ENCODE measurements at regions not wholly inside any gene's neighbourhood (a gene's known extent, or its start where the extent isn't known, plus 50 kb on each side); places are given as distances from the start of the nearest gene placed in this dataset.
"Not testable (repeated sequence)": the region's sequence is repeated elsewhere in the genome, so short reads cannot be mapped to it uniquely, and the experiment has no call there.

- DNase-seq (ENCODE audit: low read depth in 2 of 2): no peak
Measured at GRCh38 chr4:144799486-144799885, 153.5 kb downstream of the HHIP start.

- no peak for DNase-seq (ENCODE audit: low read depth in 2 of 2)
Measured at GRCh38 chr4:144801731-144802130, 155.8 kb downstream of the HHIP start.

DNA sequence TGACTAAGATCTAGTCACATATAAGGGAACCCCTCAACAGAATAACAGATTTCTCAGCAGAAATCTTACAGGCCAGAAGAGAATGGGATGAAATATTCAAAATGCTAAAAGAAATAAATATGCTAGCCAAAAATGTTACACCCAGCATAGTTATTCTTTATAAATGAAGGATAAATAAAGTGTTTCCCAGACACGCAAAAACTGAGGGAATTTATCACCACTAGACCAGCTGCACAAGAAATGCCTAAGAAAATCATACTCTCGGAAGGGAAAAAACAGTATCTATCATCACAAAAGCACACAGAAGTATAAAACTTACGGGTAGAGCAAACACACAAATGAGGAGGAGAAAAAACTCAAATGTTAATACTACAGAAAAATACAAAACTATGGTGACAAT is 162.1 kb downstream of the HHIP start:
- DNase-seq (ENCODE audit: low read depth in 2 of 2): no peak

GRCh38 chr4:144809056-144809640 is 163.2 kb downstream of the HHIP start:
- DNase-seq (ENCODE audit: low read depth in 2 of 2): no peak

DNA sequence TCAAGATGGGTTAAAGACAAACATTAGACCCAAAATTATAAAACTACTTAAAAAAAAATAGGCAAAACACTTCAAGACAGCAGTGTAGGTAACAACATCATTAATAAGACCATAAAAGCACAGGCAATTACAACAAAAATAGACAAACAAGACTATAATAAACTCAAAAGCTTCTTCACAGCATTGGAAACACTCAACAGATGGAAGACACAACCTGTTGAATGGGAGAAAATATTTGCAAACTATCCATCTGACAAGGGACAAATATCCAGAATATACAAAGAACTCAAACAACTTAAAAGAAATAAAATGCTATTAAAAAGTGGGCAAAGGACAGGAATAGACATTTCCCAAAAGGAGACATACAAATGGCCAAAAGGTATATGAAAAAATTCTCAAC is 170.7 kb downstream of the HHIP start:
- no peak for DNase-seq (ENCODE audit: low read depth in 2 of 2)

DNA sequence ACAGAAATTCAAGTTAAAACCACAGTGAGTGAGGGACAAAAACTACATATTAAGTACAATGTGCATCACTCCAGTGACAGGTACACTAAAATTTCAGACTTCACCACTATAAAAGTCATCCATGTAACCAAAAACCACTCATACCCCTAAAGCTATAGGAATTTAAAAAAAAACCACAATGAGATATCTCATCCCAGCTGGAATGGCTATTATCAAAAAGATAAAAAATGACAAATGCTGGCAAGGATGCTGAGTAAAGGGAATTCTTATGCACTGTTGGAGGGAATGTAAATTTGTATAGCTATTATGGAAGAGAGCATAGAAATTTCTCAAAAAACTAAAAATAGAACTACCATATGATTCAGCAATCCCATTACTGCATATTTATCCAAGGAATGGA is 171.1 kb downstream of the HHIP start:
- no peak for DNase-seq (ENCODE audit: low read depth in 2 of 2)

GRCh38 chr4:144818136-144818535 is 172.2 kb downstream of the HHIP start:
- DNase-seq (ENCODE audit: low read depth in 2 of 2): no peak

DNA sequence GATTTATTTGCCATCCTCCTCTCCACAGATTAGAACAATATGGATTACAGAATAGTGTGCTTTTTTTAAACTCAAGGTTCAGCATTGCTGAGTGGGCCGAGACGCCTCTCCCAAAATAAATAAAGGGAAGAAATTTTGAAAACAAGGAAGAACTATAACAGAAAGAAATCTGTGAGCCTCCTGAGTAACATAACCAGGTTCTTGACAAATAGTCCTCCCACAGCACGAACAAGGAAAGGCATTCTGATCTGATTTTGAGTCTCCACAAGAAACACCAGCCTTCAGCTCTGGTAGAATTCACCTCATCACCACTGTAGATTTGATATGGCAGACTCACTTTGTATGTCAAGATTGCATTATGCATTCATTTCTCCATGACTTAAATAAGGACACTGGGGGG is 173.6 kb downstream of the HHIP start:
- DNase-seq (ENCODE audit: low read depth in 2 of 2): no peak

DNA sequence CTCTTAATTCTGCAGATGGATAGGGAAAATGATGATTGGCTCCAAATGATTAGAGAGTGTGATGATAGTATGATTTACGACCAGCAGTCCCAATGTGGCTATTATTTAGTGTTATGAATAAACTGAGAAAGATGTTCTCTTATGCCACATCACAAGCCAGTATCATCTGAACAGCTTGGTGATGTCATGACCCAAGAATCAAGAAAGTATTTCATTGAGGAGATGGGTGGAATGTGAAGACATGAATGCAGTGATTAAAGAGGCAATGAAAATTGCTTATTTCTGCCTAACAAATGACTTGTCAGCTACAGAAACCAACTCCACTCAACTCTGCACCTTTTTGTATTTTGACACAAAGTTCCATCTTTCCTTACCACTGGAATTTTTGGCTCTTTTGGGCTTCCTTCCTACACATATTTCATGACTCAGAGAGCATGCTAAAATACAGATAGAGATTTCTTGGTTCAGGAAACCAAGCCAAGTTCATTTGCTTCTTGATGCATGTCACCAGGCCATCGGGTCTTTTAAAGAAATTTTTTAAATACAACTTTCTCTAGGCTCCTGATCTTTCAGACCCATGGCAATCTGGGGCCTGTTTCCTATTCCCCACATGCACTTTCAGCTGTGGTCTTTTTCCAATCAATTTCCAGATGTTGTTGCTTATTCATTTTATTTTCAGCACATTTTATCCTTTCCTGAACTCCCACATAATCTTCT is 174.2 kb downstream of the HHIP start:
- DNase-seq (ENCODE audit: low read depth in 2 of 2): no peak

DNA sequence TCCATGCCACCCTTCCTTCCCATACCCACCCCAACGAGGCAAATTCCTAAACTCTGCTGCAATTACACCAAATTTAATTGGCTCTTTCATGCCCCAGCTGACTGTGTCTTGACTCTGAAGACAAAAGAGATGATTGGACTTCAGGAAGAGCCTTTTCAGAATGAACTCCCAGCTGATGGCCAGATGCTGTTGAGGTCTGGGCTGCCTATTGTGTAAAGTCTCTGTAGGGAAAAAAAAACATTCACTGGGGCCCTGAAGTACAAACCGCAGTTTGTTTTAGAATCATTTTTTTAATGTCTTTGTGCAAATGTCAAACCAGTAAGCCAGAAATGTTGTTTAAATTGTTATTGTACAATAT is 174.8 kb downstream of the HHIP start:
- no peak for DNase-seq (ENCODE audit: low read depth in 2 of 2)

GRCh38 chr4:144831971-144832370 is 186.0 kb downstream of the HHIP start:
- peak in 1 of 2 donors; percentile 55 for DNase-seq (ENCODE audit: low read depth in 2 of 2)

GRCh38 chr4:144845411-144845810 is 199.5 kb downstream of the HHIP start:
- DNase-seq (ENCODE audit: low read depth in 2 of 2): no peak

GRCh38 chr4:144851948-144852347 is 206.0 kb downstream of the HHIP start:
- no peak for DNase-seq (ENCODE audit: low read depth in 2 of 2)

DNA sequence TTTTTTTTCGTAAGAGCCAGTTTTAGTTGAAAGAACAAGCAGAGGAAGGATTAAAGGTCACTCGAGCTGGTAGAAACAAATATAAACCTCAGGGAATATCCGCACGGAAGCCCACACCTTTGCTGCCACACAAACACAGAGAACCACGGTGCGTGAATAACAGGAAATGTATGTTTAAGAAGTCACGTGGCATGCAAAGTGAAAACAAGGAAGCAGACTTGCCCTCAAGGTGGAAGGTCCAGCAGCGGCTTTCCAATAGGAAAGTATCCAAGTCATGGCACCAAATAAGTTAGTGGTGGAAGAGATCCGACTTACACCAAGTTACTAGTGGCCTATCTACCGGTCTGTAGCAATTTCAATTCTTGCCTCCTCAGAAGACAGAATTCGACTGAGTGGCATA is 215.5 kb downstream of the HHIP start:
- DNase-seq (ENCODE audit: low read depth in 2 of 2): peak in 1 of 2 donors; percentile 68

DNA sequence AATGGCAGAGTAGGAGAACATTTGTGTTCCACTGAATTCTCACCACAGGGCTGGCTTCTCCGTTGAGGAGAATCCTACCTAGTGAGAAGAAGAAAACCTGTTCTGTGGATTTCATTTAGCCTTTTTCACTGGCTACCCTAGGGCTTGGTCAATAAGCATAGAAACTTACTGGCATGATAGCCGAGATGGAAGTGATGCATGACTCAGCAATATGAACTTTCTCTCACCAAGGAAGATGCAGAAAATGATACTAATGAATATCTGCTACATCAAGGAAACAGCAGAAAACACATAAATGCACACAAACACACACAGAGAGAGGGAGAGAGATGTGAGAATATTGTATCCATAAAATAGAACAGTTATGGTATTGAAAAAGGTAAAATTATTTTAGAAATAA is 216.3 kb downstream of the HHIP start:
- no peak for DNase-seq (ENCODE audit: low read depth in 2 of 2)

- not testable (repeated sequence) for DNase-seq (ENCODE audit: low read depth in 2 of 2)
Measured at GRCh38 chr4:144864891-144865290, 218.9 kb downstream of the HHIP start.

GRCh38 chr4:144868309-144868708 is 222.4 kb downstream of the HHIP start:
- DNase-seq (ENCODE audit: low read depth in 2 of 2): no peak

DNA sequence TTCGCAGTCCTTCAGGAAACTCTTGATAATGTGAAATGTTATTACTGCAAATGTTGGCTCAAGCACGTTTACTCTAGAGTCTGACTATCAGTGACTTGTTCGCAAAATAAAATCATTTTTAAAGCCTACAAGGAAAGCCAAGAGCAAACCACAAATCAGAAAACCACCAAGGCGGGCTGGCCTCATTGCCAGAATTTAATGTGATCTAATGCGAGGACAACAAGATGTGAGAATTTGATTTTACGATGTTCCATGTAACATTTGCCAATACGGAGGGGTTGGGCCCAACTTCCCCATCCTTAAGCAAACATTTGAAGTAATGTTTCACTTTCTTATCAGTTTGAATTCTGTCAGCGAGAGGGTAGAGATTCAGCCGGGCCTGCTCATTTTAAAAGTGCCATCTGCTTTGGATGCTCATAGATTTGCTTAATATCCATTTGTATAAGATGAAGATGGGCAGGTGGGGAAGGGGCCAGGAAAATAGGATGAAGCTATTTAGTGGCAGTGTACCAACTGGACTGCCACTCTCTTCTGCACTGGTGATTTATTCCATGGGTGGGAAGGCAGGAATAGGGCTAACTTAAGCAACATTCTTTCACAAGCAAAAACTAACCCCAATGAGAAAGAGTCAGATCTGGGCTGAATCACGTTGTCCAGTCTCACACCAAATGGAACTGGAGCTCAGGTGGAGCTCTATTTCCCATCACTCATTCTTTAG is 225.3 kb downstream of the ANAPC10 start:
- DNase-seq (ENCODE audit: low read depth in 2 of 2): no peak

DNA sequence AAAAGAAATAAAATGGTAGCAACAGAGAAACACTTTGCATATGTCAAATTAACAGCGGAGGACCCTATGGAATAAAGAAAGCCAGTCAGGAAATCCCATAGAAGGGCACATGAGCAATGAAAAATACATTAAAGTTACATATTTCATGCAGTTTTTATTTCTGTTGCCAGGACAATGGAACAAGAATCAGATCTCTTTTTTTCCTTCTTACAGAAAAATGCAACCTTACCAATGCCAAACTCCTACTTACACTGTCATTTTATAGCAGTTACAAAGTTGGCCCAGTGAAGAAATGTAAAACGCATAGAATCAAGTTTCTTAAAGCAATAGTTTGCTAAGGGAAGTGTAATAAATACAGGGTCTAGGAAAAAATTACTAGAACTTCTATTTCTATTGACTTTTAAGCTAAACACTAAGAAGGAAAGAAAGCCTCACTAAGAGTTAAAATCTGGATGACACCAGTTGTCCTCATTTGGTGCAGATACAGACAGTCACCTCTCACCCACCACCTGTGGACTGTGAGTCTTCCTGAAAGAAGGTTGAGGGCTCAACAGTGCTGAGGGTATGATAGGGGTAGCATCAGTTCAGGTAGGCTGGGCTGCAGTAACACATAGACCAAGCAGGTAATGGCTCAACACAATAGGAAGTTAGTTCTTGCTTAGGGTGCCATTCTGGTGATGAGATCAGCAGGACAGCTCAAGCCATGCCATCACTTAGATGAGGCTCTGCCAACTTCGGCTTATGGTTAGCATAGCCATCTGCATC is 224.6 kb downstream of the ANAPC10 start:
- DNase-seq (ENCODE audit: low read depth in 2 of 2): no peak

- DNase-seq (ENCODE audit: low read depth in 2 of 2): no peak
Measured at GRCh38 chr4:144894573-144894972, 203.4 kb downstream of the ANAPC10 start.

- no peak for DNase-seq (ENCODE audit: low read depth in 2 of 2)
Measured at GRCh38 chr4:144899393-144899792, 198.6 kb downstream of the ANAPC10 start.

DNA sequence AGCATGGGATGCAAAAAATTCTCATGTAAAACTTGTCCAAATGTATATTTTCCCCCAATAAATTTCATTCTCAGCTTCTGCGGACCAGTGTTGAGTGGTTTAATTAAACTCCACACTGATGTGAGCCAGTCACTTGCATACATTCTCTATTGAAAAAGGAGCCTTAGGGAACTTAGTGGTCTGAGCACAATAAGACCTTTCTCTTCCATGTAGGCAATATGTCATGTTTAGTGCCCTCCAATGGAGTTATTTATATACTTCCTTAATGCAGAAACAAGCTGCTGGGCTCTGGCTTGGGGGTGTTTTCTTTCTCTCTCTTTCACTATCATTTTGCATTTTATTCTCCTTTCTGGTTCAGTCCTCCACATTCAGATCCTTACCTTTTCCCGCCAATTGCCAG is 196.9 kb downstream of the ANAPC10 start:
- DNase-seq (ENCODE audit: low read depth in 2 of 2): no peak

Measured in dermis microvascular lymphatic vessel endothelial cell (primary cell).